Astrocyte (in vitro differentiated cells and primary cell): ENCODE measurements at regions not wholly inside any gene's neighbourhood (a gene's known extent, or its start where the extent isn't known, plus 50 kb on each side); places are given as distances from the start of the nearest gene placed in this dataset.

Experiments used
- CTCF ChIP-seq: IDR thresholded peaks from 2 replicates; pipeline ENCODE4 v1.5.1; 2011; ENCODE audit warnings: low read depth, mild to moderate bottlenecking, inconsistent platforms, low read length, moderate library complexity; ENCODE audit not compliant: insufficient read depth
- EZH2 ChIP-seq: IDR thresholded peaks from 2 replicates; pipeline ENCODE4 v1.6.1; 2012; ENCODE audit warnings: mild to moderate bottlenecking, low read length, inconsistent platforms; ENCODE audit not compliant: insufficient read depth

- no peak for TF ChIP-seq CTCF
- no peak for TF ChIP-seq EZH2
Observed at GRCh38 chr1:200479816-200480215, 70.0 kb upstream of the ZNF281 start.
